Head of caudate nucleus (tissue), 42 donors: ENCODE measurements at regions not wholly inside any gene's neighbourhood (a gene's known extent, or its start where the extent isn't known, plus 50 kb on each side); places are given as distances from the start of the nearest gene placed in this dataset.

Experiments used
- DNase-seq, 42 donors: peaks; one replicate each; pipeline versions ENCODE4 v3.0.0 to v3.0.0-alpha.2; 2020 to 2021; ENCODE audit warnings: mixed read lengths in 7 of 42
- intact Hi-C: fragments of 100-400 bp; cut with DNase I; formaldehyde crosslinking; loops from one replicate; pipeline ENCODE4 v1.15.0; 2022

GRCh38 chr9:547314-547713 lies 294.2 kb upstream of the DMRT1 start:
- intact Hi-C loops: loop anchor here (10.0 kb wide), 1 partner anchor 163 kb away; no protein-coding TSS in a partner anchor
- no peak for DNase-seq

- DNase-seq: no peak
- intact Hi-C loops: loop anchor here (10.0 kb wide), 1 partner anchor 165 kb away; no protein-coding TSS in a partner anchor
These were observed 292.0 kb upstream of the DMRT1 start for GRCh38 chr9:549455-549997.

DNA sequence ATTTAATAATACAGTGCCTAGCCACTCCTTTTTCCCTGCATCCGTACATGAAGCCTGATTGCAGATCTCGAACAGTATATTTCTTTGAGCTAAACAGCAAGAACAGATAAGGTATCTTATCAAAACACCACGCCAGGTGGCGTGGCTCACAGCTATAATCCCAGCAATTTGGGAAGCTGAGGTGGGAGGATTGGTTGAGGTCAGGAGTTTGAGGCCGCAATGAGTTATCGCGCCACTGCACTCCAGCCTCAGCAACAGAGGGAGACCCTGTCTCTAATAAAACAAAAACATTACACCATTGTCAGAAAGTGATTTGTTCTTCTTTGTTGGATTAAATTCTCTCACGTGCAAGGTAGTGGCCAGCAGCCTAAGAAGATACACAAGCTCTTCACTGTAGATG lies 291.2 kb upstream of the DMRT1 start:
- intact Hi-C loops: no loop called here
- no peak for DNase-seq

GRCh38 chr9:551986-552929 lies 289.2 kb upstream of the DMRT1 start:
- intact Hi-C loops: no loop called here
- DNase-seq: no peak

DNA sequence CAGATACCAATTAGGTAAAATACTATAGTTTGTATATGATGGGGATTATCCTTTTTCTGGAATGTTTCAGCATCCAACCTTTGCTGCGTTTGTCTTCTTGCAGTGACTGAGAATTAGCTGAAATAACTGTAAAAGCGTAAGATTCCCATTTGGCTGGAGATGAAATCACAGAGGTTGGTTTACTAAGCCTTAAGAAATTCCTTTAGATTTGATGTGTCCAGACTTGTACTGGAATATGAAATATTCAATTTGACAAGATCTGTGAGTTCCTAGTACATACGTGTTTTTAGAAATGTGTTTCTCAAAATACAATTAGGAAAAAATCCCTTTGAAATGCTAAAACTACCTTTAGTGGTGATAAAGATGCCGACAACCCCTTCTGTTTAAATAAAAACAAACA lies 286.0 kb upstream of the DMRT1 start:
- intact Hi-C loops: no loop called here
- DNase-seq: no peak

DNA sequence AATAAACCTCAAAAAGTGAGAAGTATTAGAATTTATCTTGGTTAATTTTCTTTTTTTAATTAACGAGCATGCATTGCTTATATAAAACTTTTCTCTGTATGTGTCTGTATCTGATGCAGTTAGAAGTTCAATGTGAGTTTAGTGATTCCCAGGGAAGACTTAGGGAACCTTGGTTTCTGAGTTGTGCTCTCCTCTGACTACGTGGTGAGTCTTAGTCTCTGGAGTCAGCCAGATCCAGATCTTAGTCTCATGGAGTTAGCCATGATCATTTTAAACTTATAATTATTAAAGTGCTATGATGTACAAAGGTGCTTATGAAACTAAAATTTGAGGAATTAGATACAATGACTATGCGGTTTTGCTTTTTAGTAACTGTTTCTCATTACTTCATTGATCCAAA lies 285.3 kb upstream of the DMRT1 start:
- DNase-seq: no peak
- intact Hi-C loops: no loop called here

GRCh38 chr9:556675-557074 lies 284.8 kb upstream of the DMRT1 start:
- intact Hi-C loops: no loop called here

GRCh38 chr9:557601-558201 lies 283.8 kb upstream of the DMRT1 start:
- intact Hi-C loops: no loop called here
- no peak for DNase-seq

More at GRCh38 chr9:556675-557074, 284.8 kb upstream of the DMRT1 start:
- no peak for DNase-seq

DNA sequence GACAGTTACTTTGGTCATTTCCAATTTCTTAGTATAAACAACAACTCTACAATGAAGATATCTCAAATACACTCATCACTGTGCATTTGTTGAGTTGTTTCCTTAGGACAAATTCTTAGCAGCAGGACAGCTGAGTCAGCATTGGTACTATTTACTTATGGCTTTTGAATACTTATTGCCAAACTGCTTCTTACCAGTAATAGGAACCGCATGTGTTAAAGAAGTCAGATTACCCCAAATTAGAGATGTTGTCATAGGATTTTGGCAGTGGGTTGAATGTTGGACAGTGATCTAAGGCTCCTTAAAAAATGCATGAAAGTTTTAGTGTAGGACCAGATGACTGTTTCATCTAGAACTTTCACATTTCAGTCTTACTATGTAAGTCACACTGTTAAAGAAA lies 280.1 kb upstream of the DMRT1 start:
- intact Hi-C loops: no loop called here

DNA sequence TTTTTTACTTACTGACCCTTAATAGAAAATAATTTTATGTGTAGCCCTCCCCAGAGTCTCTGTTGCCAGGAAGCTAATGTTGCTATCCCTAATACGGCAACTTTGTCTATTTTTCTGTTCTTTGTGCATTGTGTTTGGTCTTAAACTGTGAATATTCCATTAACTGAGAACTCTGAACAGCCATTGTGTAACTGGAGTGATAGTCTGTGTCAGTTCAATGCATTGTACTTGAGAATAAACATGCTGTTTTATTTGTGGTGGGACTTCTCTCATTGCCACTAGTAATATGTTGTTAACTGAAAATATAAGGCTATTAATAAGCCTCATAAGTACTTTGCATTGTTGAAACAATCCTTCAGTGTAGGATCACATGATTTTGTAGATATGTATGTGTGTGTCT lies 278.3 kb upstream of the DMRT1 start:
- peak in 2 of 42 donors; percentile 12 to 58 for DNase-seq
- intact Hi-C loops: no loop called here

More for the DNA sequence above, 280.1 kb upstream of the DMRT1 start:
- no peak for DNase-seq

GRCh38 chr9:565528-565927 lies 276.0 kb upstream of the DMRT1 start:
- intact Hi-C loops: no loop called here
- DNase-seq: no peak

GRCh38 chr9:567128-567746 lies 274.3 kb upstream of the DMRT1 start:
- no peak for DNase-seq
- intact Hi-C loops: no loop called here

- intact Hi-C loops: no loop called here
- no peak for DNase-seq
These were observed 273.7 kb upstream of the DMRT1 start for GRCh38 chr9:567747-568305.

DNA sequence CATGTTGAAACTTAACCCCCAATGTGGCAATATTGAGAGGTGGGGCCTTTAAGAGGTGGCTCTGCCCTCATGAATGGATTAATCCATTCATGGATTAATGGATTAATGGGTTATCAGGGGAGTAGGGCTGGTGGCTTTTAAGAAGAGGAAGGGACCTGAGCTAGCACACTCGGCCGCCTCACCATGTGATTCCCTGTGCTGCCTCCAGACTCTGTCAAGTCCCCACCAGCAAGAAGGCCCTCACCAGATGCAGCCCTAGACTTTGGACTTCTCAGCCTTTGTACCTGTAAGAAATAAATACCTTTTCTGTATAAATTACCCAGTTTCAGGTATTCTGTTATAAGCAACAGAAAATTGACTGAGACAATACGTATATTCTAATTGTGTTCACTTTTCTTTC lies 272.2 kb upstream of the DMRT1 start:
- DNase-seq: no peak
- intact Hi-C loops: no loop called here

- peak in 1 of 42 donors; percentile 43 for DNase-seq
- intact Hi-C loops: no loop called here
These were observed 271.3 kb upstream of the DMRT1 start for GRCh38 chr9:570187-570586.

- peak in 2 of 42 donors; percentile 31 to 66 for DNase-seq
- intact Hi-C loops: no loop called here
These were observed 270.4 kb upstream of the DMRT1 start for GRCh38 chr9:571066-571465.

- intact Hi-C loops: no loop called here
- no peak for DNase-seq
These were observed 269.8 kb upstream of the DMRT1 start for GRCh38 chr9:571741-572140.

DNA sequence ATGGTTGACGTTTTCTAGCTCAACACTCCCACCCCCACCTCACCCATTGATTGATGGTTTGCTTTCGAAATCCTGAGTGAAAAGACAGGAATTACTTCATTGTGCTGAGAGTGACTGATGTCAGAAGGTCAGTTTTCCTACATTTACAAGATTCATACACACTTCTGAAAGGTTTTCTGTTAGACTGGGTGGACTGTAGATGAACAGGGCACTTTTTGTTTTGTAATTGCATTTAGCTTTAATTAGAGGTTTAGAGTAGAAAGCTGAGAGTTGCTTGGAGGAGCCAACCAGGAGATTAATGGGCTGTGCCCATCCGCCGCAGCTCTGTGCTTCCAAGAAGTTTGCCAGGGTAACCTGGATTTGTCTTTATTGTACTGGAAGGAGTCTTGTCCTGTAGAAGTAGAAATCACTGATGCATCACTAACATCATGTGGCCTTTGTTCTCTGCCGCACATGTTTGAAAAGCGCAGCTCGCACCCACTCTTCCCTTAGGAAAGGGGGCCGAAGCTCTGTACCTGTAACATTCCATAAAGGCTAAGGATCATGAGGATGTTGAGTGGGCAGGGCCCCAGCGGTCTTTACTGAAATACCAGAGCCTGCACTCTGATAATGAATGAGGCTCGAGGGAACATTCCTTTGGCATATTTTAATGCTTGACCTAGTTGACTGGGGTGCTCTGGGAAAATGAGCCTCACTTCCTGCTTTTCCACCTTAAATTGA lies 267.6 kb upstream of the DMRT1 start:
- DNase-seq: no peak

DNA sequence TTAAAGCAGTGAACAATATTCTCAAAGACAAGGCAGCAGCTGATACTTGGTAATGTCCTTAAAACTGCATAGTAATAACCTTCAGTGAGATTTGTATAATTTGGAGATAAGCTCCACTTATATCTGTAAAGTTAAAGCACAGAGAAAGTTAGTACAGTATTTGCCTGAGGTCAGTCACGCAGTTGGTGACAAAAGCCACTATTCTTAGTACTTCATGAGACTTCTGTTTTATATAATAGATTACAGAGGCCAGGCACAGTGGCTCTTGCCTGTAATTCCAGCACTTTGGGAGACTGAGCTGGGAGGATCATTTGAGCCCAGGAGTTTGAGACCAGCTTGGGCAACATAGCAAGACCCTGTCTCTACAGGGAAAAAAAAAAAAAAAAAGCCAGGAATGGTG lies 266.4 kb upstream of the DMRT1 start:
- intact Hi-C loops: no loop called here
- no peak for DNase-seq

More for the DNA sequence above, 267.6 kb upstream of the DMRT1 start:
- intact Hi-C loops: no loop called here
